MM.1S (cell line): ENCODE measurements at regions not wholly inside any gene's neighbourhood (a gene's known extent, or its start where the extent isn't known, plus 50 kb on each side); places are given as distances from the start of the nearest gene placed in this dataset.

Experiments
- DNase-seq: peaks from one replicate; pipeline ENCODE4 v3.0.0-alpha.2; 2015
- H2AFZ ChIP-seq: fragments of 300-600 bp; sonication (generic); 2 replicates; pipeline ENCODE4 v1.6.0; 2016; ENCODE audit warnings: antibody characterized with exemption, low read length
- H3F3A ChIP-seq: fragments of 300-600 bp; sonication (generic); 2 replicates; pipeline ENCODE4 v1.6.1; 2016; ENCODE audit warnings: mild to moderate bottlenecking, antibody characterized with exemption, low read length, moderate library complexity, mixed read lengths; ENCODE audit not compliant: insufficient read depth
- H3K27ac ChIP-seq: fragments of 300-600 bp; sonication (generic); 2 replicates; pipeline ENCODE4 v1.5.1; 2016; ENCODE audit warnings: mild to moderate bottlenecking, low read length
- H3K27me3 ChIP-seq: fragments of 300-600 bp; sonication (generic); replicated peaks from 2 replicates; pipeline ENCODE4 v1.6.0; 2016; ENCODE audit warnings: low read length; ENCODE audit not compliant: insufficient read depth
- H3K36me3 ChIP-seq: fragments of 300-600 bp; sonication (generic); replicated peaks from 2 replicates; pipeline ENCODE4 v1.6.1; 2016; ENCODE audit warnings: mild to moderate bottlenecking, low read length, mixed read lengths; ENCODE audit not compliant: insufficient read depth
- H3K4me1 ChIP-seq: fragments of 300-600 bp; sonication (generic); 2 replicates; pipeline ENCODE4 v1.6.1; 2016; ENCODE audit warnings: low read length, mixed read lengths
- H3K4me2 ChIP-seq: fragments of 300-600 bp; sonication (generic); 2 replicates; pipeline ENCODE4 v1.6.0; 2016; ENCODE audit warnings: low read depth, low read length
- H3K4me3 ChIP-seq: fragments of 300-600 bp; sonication (generic); 2 replicates; pipeline ENCODE4 v1.5.1; 2016; ENCODE audit warnings: low read length, mixed read lengths
- H3K79me2 ChIP-seq: fragments of 300-600 bp; sonication (generic); 2 replicates; pipeline ENCODE4 v1.6.1; 2016; ENCODE audit warnings: mixed run types, low read length, mixed read lengths
- H3K9ac ChIP-seq: fragments of 300-600 bp; sonication (generic); 2 replicates; pipeline ENCODE4 v1.6.1; 2016; ENCODE audit warnings: low read length, mixed read lengths
- H3K9me2 ChIP-seq: fragments of 300-600 bp; sonication (generic); replicated peaks from 2 replicates; pipeline ENCODE4 v1.6.1; 2016; ENCODE audit warnings: mild to moderate bottlenecking, low read length, mixed read lengths; ENCODE audit not compliant: insufficient read depth
- H3K9me3 ChIP-seq: fragments of 300-600 bp; sonication (generic); replicated peaks from 2 replicates; pipeline ENCODE4 v1.6.1; 2016; ENCODE audit warnings: mild to moderate bottlenecking, low read length, mixed read lengths; ENCODE audit not compliant: insufficient read depth
- H4K20me1 ChIP-seq: fragments of 300-600 bp; sonication (generic); 2 replicates; pipeline ENCODE4 v1.6.1; 2016; ENCODE audit warnings: mild to moderate bottlenecking, low read length, moderate library complexity, mixed read lengths; ENCODE audit not compliant: insufficient read depth
- CTCF ChIP-seq: fragments of 300-600 bp; sonication (generic); IDR thresholded peaks from 2 replicates; pipeline ENCODE4 v1.5.1; 2016; ENCODE audit warnings: antibody characterized with exemption, low read length, mixed read lengths
- EZH2 ChIP-seq: fragments of 300-600 bp; sonication (generic); optimal IDR thresholded peaks from 2 replicates; pipeline ENCODE3; 2017; ENCODE audit warnings: low read depth, mild to moderate bottlenecking, antibody characterized with exemption, low read length, mixed read lengths
- EZH2phosphoT487 ChIP-seq: fragments of 300-600 bp; sonication (generic); IDR thresholded peaks from 2 replicates; pipeline ENCODE4 v1.6.1; 2018; ENCODE audit warnings: antibody characterized with exemption, low read length

GRCh38 chr14:104285508-104285840, 147.1 kb downstream of the KIF26A start:
- Histone ChIP-seq H3K4me3 (no peak overlapping the region), H3K79me2 (no peaks in the 10 kb centered on the region), H3K27me3 (no peaks in the 10 kb centered on the region), H3K9me2 (no peaks in the 10 kb centered on the region), H3K4me2 (no peak overlapping the region), H2AFZ (no peak overlapping the region), H3K27ac (no peak overlapping the region), H3K4me1 (no peaks in the 10 kb centered on the region), H3K9me3 (no peaks in the 10 kb centered on the region), H3K9ac (no peak overlapping the region), H4K20me1 (no peaks in the 10 kb centered on the region), H3K36me3 (no peaks in the 10 kb centered on the region), H3F3A (no peaks in the 10 kb centered on the region)
- no peak for TF ChIP-seq CTCF
- no peak for TF ChIP-seq EZH2phosphoT487
- TF ChIP-seq EZH2, result no peak
- no peak for DNase-seq

GRCh38 chr14:104286086-104286485, 147.7 kb downstream of the KIF26A start:
- no peaks in the 10 kb centered on the region for H3K27me3 ChIP-seq

GRCh38 chr14:104286496-104286895, 148.1 kb downstream of the KIF26A start:
- Histone ChIP-seq H3K9me3 (no peaks in the 10 kb centered on the region), H3K27me3 (no peaks in the 10 kb centered on the region), H3K9me2 (no peaks in the 10 kb centered on the region), H3K4me1 (no peaks in the 10 kb centered on the region), H3K36me3 (no peaks in the 10 kb centered on the region), H3K9ac (no peak overlapping the region), H2AFZ (no peak overlapping the region), H3F3A (no peaks in the 10 kb centered on the region), H3K4me3 (no peak overlapping the region), H3K79me2 (no peaks in the 10 kb centered on the region), H3K27ac (no peak overlapping the region), H4K20me1 (no peaks in the 10 kb centered on the region), H3K4me2 (no peak overlapping the region)
- TF ChIP-seq CTCF (no peak), EZH2phosphoT487 (no peak), EZH2 (no peak)
- no peak for DNase-seq

More at GRCh38 chr14:104286086-104286485, 147.7 kb downstream of the KIF26A start:
- H3K79me2 ChIP-seq, result no peaks in the 10 kb centered on the region
- no peak overlapping the region for H3K9ac ChIP-seq
- H3K4me3 ChIP-seq, result no peak overlapping the region
- no peaks in the 10 kb centered on the region for H4K20me1 ChIP-seq
- H3K9me2 ChIP-seq, result no peaks in the 10 kb centered on the region
- TF ChIP-seq EZH2 (no peak), EZH2phosphoT487 (no peak), CTCF (no peak)
- H3K36me3 ChIP-seq, result no peaks in the 10 kb centered on the region
- no peak overlapping the region for H2AFZ ChIP-seq
- no peaks in the 10 kb centered on the region for H3K4me1 ChIP-seq
- no peaks in the 10 kb centered on the region for H3K9me3 ChIP-seq
- no peak overlapping the region for H3K27ac ChIP-seq
- H3F3A ChIP-seq, result no peaks in the 10 kb centered on the region
- no peak overlapping the region for H3K4me2 ChIP-seq
- DNase-seq, result no peak
